H9 (cell line): ENCODE measurements at regions not wholly inside any gene's neighbourhood (a gene's known extent, or its start where the extent isn't known, plus 50 kb on each side); places are given as distances from the start of the nearest gene placed in this dataset.

Experiments
- DNase-seq: peaks from one replicate; pipeline ENCODE4 v3.0.0-alpha.2; 2017
- H2AFZ ChIP-seq: one replicate; pipeline ENCODE4 v1.6.1; 2013; ENCODE audit warnings: mild to moderate bottlenecking, low read length, control low read depth, moderate library complexity
- H2AK5ac ChIP-seq: 2 replicates; pipeline ENCODE4 v1.6.1; 2013; ENCODE audit warnings: low read length, control low read depth, mixed read lengths; ENCODE audit not compliant: insufficient read length
- H2BK120ac ChIP-seq: one replicate; pipeline ENCODE4 v1.6.1; 2013; ENCODE audit warnings: low read depth, mild to moderate bottlenecking, low read length, control low read depth, inconsistent platforms; ENCODE audit not compliant: poor library complexity, severe bottlenecking
- H2BK12ac ChIP-seq: 2 replicates; pipeline ENCODE4 v1.6.1; 2013; ENCODE audit warnings: low read length, control low read depth, mixed read lengths, low read depth; ENCODE audit not compliant: insufficient read length
- H2BK15ac ChIP-seq: 2 replicates; pipeline ENCODE4 v1.6.1; 2013; ENCODE audit warnings: low read depth, low read length, control low read depth
- H2BK20ac ChIP-seq: one replicate; pipeline ENCODE4 v1.6.1; 2013; ENCODE audit warnings: low read depth, mild to moderate bottlenecking, low read length, control low read depth, inconsistent platforms; ENCODE audit not compliant: poor library complexity, severe bottlenecking
- H2BK5ac ChIP-seq: 2 replicates; pipeline ENCODE4 v1.6.1; 2013; ENCODE audit warnings: low read length, control low read depth, mixed read lengths; ENCODE audit not compliant: insufficient read length
- H3K14ac ChIP-seq: 2 replicates; pipeline ENCODE4 v1.6.1; 2013; ENCODE audit warnings: low read length, control low read depth; ENCODE audit not compliant: insufficient read depth
- H3K18ac ChIP-seq: 2 replicates; pipeline ENCODE4 v1.6.1; 2013; ENCODE audit warnings: low read depth, mild to moderate bottlenecking, mixed read lengths, low read length, control low read depth; ENCODE audit not compliant: insufficient read length
- H3K23ac ChIP-seq: 2 replicates; pipeline ENCODE4 v1.6.1; 2013; ENCODE audit warnings: low read length, control low read depth, mixed read lengths, low read depth; ENCODE audit not compliant: insufficient read length
- H3K23me2 ChIP-seq: 2 replicates; pipeline ENCODE4 v1.6.1; 2013; ENCODE audit warnings: low read depth, mild to moderate bottlenecking, mixed read lengths, low read length, control low read depth; ENCODE audit not compliant: insufficient read length, poor library complexity, severe bottlenecking
- H3K27ac ChIP-seq: 2 replicates; pipeline ENCODE4 v1.5.1; 2013; ENCODE audit warnings: low read length, control low read depth, mixed read lengths, low read depth; ENCODE audit not compliant: insufficient read length
- H3K27me3 ChIP-seq: 2 replicates; pipeline ENCODE4 v1.6.1; 2013; ENCODE audit warnings: low read length, control low read depth, inconsistent platforms; ENCODE audit not compliant: insufficient read depth
- H3K4ac ChIP-seq: 2 replicates; pipeline ENCODE4 v1.6.1; 2013; ENCODE audit warnings: low read depth, mild to moderate bottlenecking, control low read depth, inconsistent platforms, low read length, moderate library complexity
- H3K4me1 ChIP-seq: 2 replicates; pipeline ENCODE4 v1.6.1; 2013; ENCODE audit warnings: low read length, control low read depth, inconsistent platforms; ENCODE audit not compliant: insufficient read depth
- H3K4me2 ChIP-seq: 2 replicates; pipeline ENCODE4 v1.6.1; 2013; ENCODE audit warnings: low read length, control low read depth, mixed read lengths; ENCODE audit not compliant: insufficient read length, insufficient read depth
- H3K56ac ChIP-seq: 2 replicates; pipeline ENCODE4 v1.6.1; 2013; ENCODE audit warnings: low read depth, mild to moderate bottlenecking, mixed read lengths, low read length, control low read depth; ENCODE audit not compliant: insufficient read length
- H3K79me1 ChIP-seq: 2 replicates; pipeline ENCODE4 v1.6.1; 2013; ENCODE audit warnings: low read depth, mild to moderate bottlenecking, moderate library complexity, low read length, control low read depth, inconsistent platforms; ENCODE audit not compliant: insufficient read depth, poor library complexity, severe bottlenecking
- H3K79me2 ChIP-seq: 2 replicates; pipeline ENCODE4 v1.6.1; 2013; ENCODE audit warnings: low read length, control low read depth, inconsistent platforms; ENCODE audit not compliant: insufficient read depth
- H3K9ac ChIP-seq: 2 replicates; pipeline ENCODE4 v1.6.1; 2013; ENCODE audit warnings: low read length, control low read depth, mixed read lengths; ENCODE audit not compliant: insufficient read length; ENCODE audit errors: extremely low read depth
- H3K9me3 ChIP-seq: one replicate; pipeline ENCODE4 v1.6.1; 2013; ENCODE audit warnings: low read depth, low read length, inconsistent platforms; ENCODE audit not compliant: control insufficient read depth
- H3T11ph ChIP-seq: one replicate; pipeline ENCODE4 v1.6.1; 2013; ENCODE audit warnings: mild to moderate bottlenecking, low read length, control low read depth, inconsistent platforms
- H4K20me1 ChIP-seq: one replicate; pipeline ENCODE4 v1.6.1; 2013; ENCODE audit not compliant: control insufficient read depth, insufficient read length, insufficient read depth
- H4K5ac ChIP-seq: 2 replicates; pipeline ENCODE4 v1.6.1; 2013; ENCODE audit warnings: low read depth, mild to moderate bottlenecking, mixed read lengths, low read length, control low read depth; ENCODE audit not compliant: insufficient read length
- H4K8ac ChIP-seq: replicated peaks from 2 replicates; pipeline ENCODE4 v1.6.1; 2013; ENCODE audit warnings: low read length, control low read depth, mixed read lengths, low read depth; ENCODE audit not compliant: insufficient read length
- H4K91ac ChIP-seq: 2 replicates; pipeline ENCODE4 v1.6.1; 2013; ENCODE audit warnings: low read depth, mild to moderate bottlenecking, moderate library complexity, mixed read lengths, low read length, control low read depth; ENCODE audit not compliant: insufficient read length
- H3K27ac Mint-ChIP-seq, 3 experiments: 2 replicates in 2 of 3; 3 replicates in 1 of 3; pipeline ENCODE4 v1.8.0; 2020 to 2021; ENCODE audit warnings: mixed read lengths in 3 of 3, mild to moderate bottlenecking in 1 of 3, moderate library complexity in 1 of 3
- H3K27me3 Mint-ChIP-seq: 2 replicates; pipeline ENCODE4 v1.8.0; 2021; ENCODE audit warnings: low read depth, mild to moderate bottlenecking, moderate library complexity, mixed read lengths
- H3K36me3 Mint-ChIP-seq, 3 experiments: 2 replicates in 2 of 3; 3 replicates in 1 of 3; pipeline ENCODE4 v1.8.0; 2020 to 2021; ENCODE audit warnings: low read depth in 3 of 3, mixed read lengths in 3 of 3; ENCODE audit not compliant: insufficient read depth in 1 of 3
- H3K4me1 Mint-ChIP-seq, 2 experiments: 2 replicates each; pipeline ENCODE4 v1.8.0; 2020; ENCODE audit warnings: mixed read lengths in 2 of 2
- H3K4me3 Mint-ChIP-seq, 2 experiments: 2 replicates in 1 of 2; 3 replicates in 1 of 2; pipeline ENCODE4 v1.8.0; 2020 to 2021; ENCODE audit warnings: mild to moderate bottlenecking in 2 of 2, mixed read lengths in 2 of 2, moderate library complexity in 1 of 2
- H3K9me3 Mint-ChIP-seq, 2 experiments: 2 replicates in 1 of 2; 3 replicates in 1 of 2; pipeline ENCODE4 v1.8.0; 2020; ENCODE audit warnings: mild to moderate bottlenecking in 2 of 2, mixed read lengths in 2 of 2, moderate library complexity in 1 of 2
- CTCF ChIP-seq: fragments of 200-600 bp; sonication (generic); conservative IDR thresholded peaks from 3 replicates; pipeline ENCODE4 v1.8.0; 2021; ENCODE audit warnings: antibody characterized with exemption, mild to moderate bottlenecking
- WGBS: extraction: QIAGEN DNeasy Blood & Tissue Kit; methylation state at CpG from one replicate; pipeline ENCODE4 v1.1.7; 2013; ENCODE audit warnings: missing lambda C conversion rate, low lambda C conversion rate, mixed read lengths; ENCODE audit not compliant: insufficient read length; ENCODE audit errors: extremely low coverage; 5-methylcytosine and 5-hydroxymethylcytosine counted together

- Histone ChIP-seq H2BK20ac (no peak overlapping the region), H3K27ac (no peak overlapping the region), H3K4me1 (no peaks in the 10 kb centered on the region), H3K23me2 (no peaks in the 10 kb centered on the region), H3K79me1 (no peaks in the 10 kb centered on the region), H3K18ac (no peak overlapping the region), H2AK5ac (no peak overlapping the region), H3K4ac (no peak overlapping the region), H2BK12ac (no peak overlapping the region), H4K20me1 (no peaks in the 10 kb centered on the region), H3K9me3 (no peaks in the 10 kb centered on the region), H3K9ac (no peak overlapping the region), H4K5ac (no peak overlapping the region), H2BK5ac (no peak overlapping the region), H2AFZ (no peak overlapping the region), H3K14ac (no peak overlapping the region), H3T11ph (no peak overlapping the region), H3K27me3 (no peaks in the 10 kb centered on the region), H3K23ac (no peak overlapping the region), H3K56ac (no peak overlapping the region), H4K91ac (no peak overlapping the region), H2BK15ac (no peak overlapping the region), H2BK120ac (no peak overlapping the region), H3K79me2 (no peaks in the 10 kb centered on the region), H4K8ac (no peak overlapping the region), H3K4me2 (no peak overlapping the region)
- DNase-seq: no peak
- TF ChIP-seq CTCF: no peak
- no CpG with 5 or more reads among the region's 4 CpGs for WGBS
- no peaks in the 10 kb centered on the region; the same call in 1 of the 2 replicates for H3K27me3 Mint-ChIP-seq
- no peaks in the 10 kb centered on the region; a peak in 1 of 4 replicates for H3K4me1 Mint-ChIP-seq
- H3K27ac Mint-ChIP-seq: no peak overlapping the region
- no peak overlapping the region for H3K4me3 Mint-ChIP-seq
- no peaks in the 10 kb centered on the region; a peak in 1 of 7 replicates for H3K36me3 Mint-ChIP-seq
- H3K9me3 Mint-ChIP-seq: no peaks in the 10 kb centered on the region
Measured at GRCh38 chr4:156673483-156673882, 298.1 kb downstream of the PDGFC start.
